Adrenal gland (tissue), 5 donors: ENCODE measurements at regions not wholly inside any gene's neighbourhood (a gene's known extent, or its start where the extent isn't known, plus 50 kb on each side); places are given as distances from the start of the nearest gene placed in this dataset.
"Not testable (repeated sequence)": the region's sequence is repeated elsewhere in the genome, so short reads cannot be mapped to it uniquely, and the experiment has no call there.

Source experiments
- CTCF ChIP-seq, 6 experiments: fragments of 450-650 bp in 4 of 6; fragments of 200-600 bp in 2 of 6; sonication (generic) in 1 of 6; IDR thresholded peaks; 1 replicate in 5 of 6; 2 replicates in 1 of 6; pipeline versions ENCODE4 v1.5.1 to v1.8.0; 2016 to 2021; ENCODE audit warnings: antibody characterized with exemption in 6 of 6, mild to moderate bottlenecking in 2 of 6, moderate library complexity in 1 of 6
- POLR2A ChIP-seq, 2 donors: fragments of 450-650 bp; IDR thresholded peaks; one replicate each; pipeline ENCODE4 v1.6.1; 2017; ENCODE audit warnings: antibody characterized with exemption in 2 of 2, mild to moderate bottlenecking in 2 of 2, moderate library complexity in 1 of 2
- donor health status: DM: no; HTN: no; CAD: no.

GRCh38 chr7:65561786-65562372 lies 188.2 kb downstream of the ZNF92 start:
- TF ChIP-seq CTCF, POLR2A (IDR thresholded peaks at IDR 0.05): not testable (repeated sequence)
